ENCODE measurements at regions not wholly inside any gene's neighbourhood (a gene's known extent, or its start where the extent isn't known, plus 50 kb on each side); places are given as distances from the start of the nearest gene placed in this dataset.

DNA sequence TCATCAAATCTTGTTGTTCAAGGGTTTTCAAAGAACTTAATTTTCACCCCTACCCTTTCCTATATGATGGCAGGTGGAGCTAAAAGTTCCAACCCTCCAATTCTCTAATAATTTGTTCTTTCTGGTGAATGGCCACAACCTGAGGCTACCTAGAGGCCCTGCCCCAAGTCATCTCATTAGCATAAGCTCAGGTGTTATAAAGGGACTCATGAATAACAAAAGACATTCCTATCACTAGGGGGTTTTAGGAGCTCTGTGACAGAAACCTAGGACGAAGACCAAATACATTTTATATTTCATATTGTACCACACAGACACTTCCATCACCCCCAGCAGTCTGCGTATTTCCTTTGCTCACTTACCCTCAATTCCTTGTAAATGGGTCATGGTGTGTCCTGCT lies 483.6 kb upstream of the EPHA6 start:
- intact Hi-C loops (cut with micrococcal nuclease) (no loop called here), in situ Hi-C loops (cut with MboI) (no loop called here)
- no peaks in the 10 kb centered on the region for H3K27me3 ChIP-seq (ENCODE audit: control insufficient read depth in 2 of 2, insufficient read depth in 2 of 2, low read length in 2 of 2)
- ChIA-PET CTCF (ENCODE audit: low intra/inter-chr PET ratio) (no interaction called here), POLR2A (no interaction called here)
- no peak overlapping the region for H2AFZ ChIP-seq (ENCODE audit: low read depth, low read length)
- FAIRE-seq = no peak
- H3K27ac ChIP-seq (ENCODE audit: extremely low read depth, low read depth, low read length) = no peak overlapping the region
- no peak overlapping the region for H3K4me3 ChIP-seq
- TF ChIP-seq RBM22 (IDR thresholded peaks at IDR 0.05; ENCODE audit: low read depth, low read length, poor library complexity, severe bottlenecking) (no peak), ZNF830 (CRISPR knock-in tag; IDR thresholded peaks at IDR 0.05) (no peak), CBX8 (IDR thresholded peaks at IDR 0.05; ENCODE audit: borderline replicate concordance, extremely low read depth, low read depth, low read length, poor library complexity, severe bottlenecking) (no peak), SP2 (IDR thresholded peaks at IDR 0.05; ENCODE audit: extremely low read depth, low read depth, low read length, poor library complexity, severe bottlenecking) (no peak), MTA2 (IDR thresholded peaks at IDR 0.05; ENCODE audit: low read depth) (no peak), THRAP3 (IDR thresholded peaks at IDR 0.05; ENCODE audit: borderline replicate concordance) (no peak), KDM5B (IDR thresholded peaks at IDR 0.05; ENCODE audit: insufficient replicate concordance, low read depth, low read length) (no peak), SMAD2 (IDR thresholded peaks at IDR 0.05; ENCODE audit: low read depth, low read length) (no peak), PHB (CRISPR knock-in tag; IDR thresholded peaks at IDR 0.05) (no peak), PTRF (tag; IDR thresholded peaks at IDR 0.05) (no peak)
- TF ChIP-seq, protein P1, sequence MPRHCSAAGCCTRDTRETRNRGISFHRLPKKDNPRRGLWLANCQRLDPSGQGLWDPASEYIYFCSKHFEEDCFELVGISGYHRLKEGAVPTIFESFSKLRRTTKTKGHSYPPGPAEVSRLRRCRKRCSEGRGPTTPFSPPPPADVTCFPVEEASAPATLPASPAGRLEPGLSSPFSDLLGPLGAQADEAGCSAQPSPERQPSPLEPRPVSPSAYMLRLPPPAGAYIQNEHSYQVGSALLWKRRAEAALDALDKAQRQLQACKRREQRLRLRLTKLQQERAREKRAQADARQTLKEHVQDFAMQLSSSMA (CRISPR knock-in tag; IDR thresholded peaks at IDR 0.05) = no peak
- TF ChIP-seq, protein P2, sequence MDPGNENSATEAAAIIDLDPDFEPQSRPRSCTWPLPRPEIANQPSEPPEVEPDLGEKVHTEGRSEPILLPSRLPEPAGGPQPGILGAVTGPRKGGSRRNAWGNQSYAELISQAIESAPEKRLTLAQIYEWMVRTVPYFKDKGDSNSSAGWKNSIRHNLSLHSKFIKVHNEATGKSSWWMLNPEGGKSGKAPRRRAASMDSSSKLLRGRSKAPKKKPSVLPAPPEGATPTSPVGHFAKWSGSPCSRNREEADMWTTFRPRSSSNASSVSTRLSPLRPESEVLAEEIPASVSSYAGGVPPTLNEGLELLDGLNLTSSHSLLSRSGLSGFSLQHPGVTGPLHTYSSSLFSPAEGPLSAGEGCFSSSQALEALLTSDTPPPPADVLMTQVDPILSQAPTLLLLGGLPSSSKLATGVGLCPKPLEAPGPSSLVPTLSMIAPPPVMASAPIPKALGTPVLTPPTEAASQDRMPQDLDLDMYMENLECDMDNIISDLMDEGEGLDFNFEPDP (CRISPR knock-in tag; IDR thresholded peaks at IDR 0.05) = no peak
- TF ChIP-seq, protein P3, sequence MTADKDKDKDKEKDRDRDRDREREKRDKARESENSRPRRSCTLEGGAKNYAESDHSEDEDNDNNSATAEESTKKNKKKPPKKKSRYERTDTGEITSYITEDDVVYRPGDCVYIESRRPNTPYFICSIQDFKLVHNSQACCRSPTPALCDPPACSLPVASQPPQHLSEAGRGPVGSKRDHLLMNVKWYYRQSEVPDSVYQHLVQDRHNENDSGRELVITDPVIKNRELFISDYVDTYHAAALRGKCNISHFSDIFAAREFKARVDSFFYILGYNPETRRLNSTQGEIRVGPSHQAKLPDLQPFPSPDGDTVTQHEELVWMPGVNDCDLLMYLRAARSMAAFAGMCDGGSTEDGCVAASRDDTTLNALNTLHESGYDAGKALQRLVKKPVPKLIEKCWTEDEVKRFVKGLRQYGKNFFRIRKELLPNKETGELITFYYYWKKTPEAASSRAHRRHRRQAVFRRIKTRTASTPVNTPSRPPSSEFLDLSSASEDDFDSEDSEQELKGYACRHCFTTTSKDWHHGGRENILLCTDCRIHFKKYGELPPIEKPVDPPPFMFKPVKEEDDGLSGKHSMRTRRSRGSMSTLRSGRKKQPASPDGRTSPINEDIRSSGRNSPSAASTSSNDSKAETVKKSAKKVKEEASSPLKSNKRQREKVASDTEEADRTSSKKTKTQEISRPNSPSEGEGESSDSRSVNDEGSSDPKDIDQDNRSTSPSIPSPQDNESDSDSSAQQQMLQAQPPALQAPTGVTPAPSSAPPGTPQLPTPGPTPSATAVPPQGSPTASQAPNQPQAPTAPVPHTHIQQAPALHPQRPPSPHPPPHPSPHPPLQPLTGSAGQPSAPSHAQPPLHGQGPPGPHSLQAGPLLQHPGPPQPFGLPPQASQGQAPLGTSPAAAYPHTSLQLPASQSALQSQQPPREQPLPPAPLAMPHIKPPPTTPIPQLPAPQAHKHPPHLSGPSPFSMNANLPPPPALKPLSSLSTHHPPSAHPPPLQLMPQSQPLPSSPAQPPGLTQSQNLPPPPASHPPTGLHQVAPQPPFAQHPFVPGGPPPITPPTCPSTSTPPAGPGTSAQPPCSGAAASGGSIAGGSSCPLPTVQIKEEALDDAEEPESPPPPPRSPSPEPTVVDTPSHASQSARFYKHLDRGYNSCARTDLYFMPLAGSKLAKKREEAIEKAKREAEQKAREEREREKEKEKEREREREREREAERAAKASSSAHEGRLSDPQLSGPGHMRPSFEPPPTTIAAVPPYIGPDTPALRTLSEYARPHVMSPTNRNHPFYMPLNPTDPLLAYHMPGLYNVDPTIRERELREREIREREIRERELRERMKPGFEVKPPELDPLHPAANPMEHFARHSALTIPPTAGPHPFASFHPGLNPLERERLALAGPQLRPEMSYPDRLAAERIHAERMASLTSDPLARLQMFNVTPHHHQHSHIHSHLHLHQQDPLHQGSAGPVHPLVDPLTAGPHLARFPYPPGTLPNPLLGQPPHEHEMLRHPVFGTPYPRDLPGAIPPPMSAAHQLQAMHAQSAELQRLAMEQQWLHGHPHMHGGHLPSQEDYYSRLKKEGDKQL (CRISPR knock-in tag; IDR thresholded peaks at IDR 0.05; ENCODE audit: borderline replicate concordance) = no peak
- no peaks in the 10 kb centered on the region for H3K4me1 ChIP-seq (replicated peaks in 1 of 2; ENCODE audit: control insufficient read depth in 2 of 2, insufficient read depth in 2 of 2, low read length in 2 of 2)
- H3K9ac ChIP-seq (ENCODE audit: insufficient read depth in 1 of 2, low read depth in 2 of 2, low read length in 2 of 2) = no peak overlapping the region
- BruUV-seq (replicated peaks) = no TSS peak
- H3K36me3 ChIP-seq (ENCODE audit: control insufficient read depth, insufficient read depth, low read length) = no peaks in the 10 kb centered on the region
- no peaks in the 10 kb centered on the region for H3K79me2 ChIP-seq (ENCODE audit: control insufficient read depth, insufficient read depth, low read length)
- no peak for DNase-seq (ENCODE audit: extremely low read depth in 1 of 4, low spot score in 3 of 4)
- no peaks in the 10 kb centered on the region for H3K9me1 ChIP-seq (ENCODE audit: control insufficient read depth, insufficient read depth, low read length)
- H4K20me1 ChIP-seq (replicated peaks; ENCODE audit: control insufficient read depth, insufficient read depth, low read length) = no peaks in the 10 kb centered on the region
- 0% methylated on average over 2 of the region's 2 CpGs for WGBS (ENCODE audit: insufficient coverage, low coverage, missing lambda C conversion rate)
- H3K4me2 ChIP-seq (ENCODE audit: insufficient read depth, low read length) = no peak overlapping the region
- ATAC-seq = no peak
- H3K9me3 ChIP-seq (replicated peaks; ENCODE audit: control insufficient read depth, insufficient read depth, low read depth, low read length) = no peaks in the 10 kb centered on the region

All from K562 (cell line).